Astrocyte of the cerebellum (primary cell): ENCODE measurements at regions not wholly inside any gene's neighbourhood (a gene's known extent, or its start where the extent isn't known, plus 50 kb on each side); places are given as distances from the start of the nearest gene placed in this dataset.
A peak's percentile ranks its signal among the peaks of the same experiment; 100 is the strongest.
"Not testable (repeated sequence)": the region's sequence is repeated elsewhere in the genome, so short reads cannot be mapped to it uniquely, and the experiment has no call there.

Experiments
- DNase-seq: peaks from one replicate; pipeline ENCODE4 v3.0.0-alpha.2; 2011; ENCODE audit warnings: low read depth
- H3K4me3 ChIP-seq: 2 replicates; pipeline ENCODE4 v1.5.1; 2011; ENCODE audit warnings: mild to moderate bottlenecking, low read depth, low read length, moderate library complexity
- in situ Hi-C: cut with HindIII; loops from 2 replicates; pipeline ENCODE4 v1.10.0; 2017; ENCODE audit warnings: low sequenced_read_pairs
- TF ChIP-seq, protein P1 (sequence below): IDR thresholded peaks from 2 replicates; pipeline ENCODE4 v1.5.1; 2012; ENCODE audit warnings: low read length, low read depth, moderate library complexity, mild to moderate bottlenecking; ENCODE audit errors: missing control alignments

DNA sequence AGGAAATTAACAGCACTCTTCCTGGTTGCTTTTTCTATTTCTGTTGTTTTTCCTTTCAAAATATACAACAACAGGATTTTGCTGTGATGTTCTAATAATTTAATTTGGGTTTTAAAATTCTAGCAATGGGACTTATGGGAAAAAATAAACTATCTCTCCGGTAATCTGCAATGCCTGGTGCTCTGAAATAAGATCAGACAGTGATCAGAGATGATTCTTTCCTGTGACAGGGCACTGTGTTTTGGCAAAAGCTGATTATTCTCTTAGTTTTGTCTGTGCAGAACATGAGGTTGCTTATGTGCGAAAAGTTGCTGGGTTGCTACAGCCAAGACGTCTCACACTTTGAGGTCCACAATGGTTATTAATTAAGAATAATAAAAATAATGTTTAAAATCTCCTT lies 291.7 kb downstream of the FBXO8 start:
- TF ChIP-seq, protein P1, sequence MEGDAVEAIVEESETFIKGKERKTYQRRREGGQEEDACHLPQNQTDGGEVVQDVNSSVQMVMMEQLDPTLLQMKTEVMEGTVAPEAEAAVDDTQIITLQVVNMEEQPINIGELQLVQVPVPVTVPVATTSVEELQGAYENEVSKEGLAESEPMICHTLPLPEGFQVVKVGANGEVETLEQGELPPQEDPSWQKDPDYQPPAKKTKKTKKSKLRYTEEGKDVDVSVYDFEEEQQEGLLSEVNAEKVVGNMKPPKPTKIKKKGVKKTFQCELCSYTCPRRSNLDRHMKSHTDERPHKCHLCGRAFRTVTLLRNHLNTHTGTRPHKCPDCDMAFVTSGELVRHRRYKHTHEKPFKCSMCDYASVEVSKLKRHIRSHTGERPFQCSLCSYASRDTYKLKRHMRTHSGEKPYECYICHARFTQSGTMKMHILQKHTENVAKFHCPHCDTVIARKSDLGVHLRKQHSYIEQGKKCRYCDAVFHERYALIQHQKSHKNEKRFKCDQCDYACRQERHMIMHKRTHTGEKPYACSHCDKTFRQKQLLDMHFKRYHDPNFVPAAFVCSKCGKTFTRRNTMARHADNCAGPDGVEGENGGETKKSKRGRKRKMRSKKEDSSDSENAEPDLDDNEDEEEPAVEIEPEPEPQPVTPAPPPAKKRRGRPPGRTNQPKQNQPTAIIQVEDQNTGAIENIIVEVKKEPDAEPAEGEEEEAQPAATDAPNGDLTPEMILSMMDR = no peak
- no peak for DNase-seq
- in situ Hi-C loops = no loop called here
- no peak overlapping the region for H3K4me3 ChIP-seq

DNA sequence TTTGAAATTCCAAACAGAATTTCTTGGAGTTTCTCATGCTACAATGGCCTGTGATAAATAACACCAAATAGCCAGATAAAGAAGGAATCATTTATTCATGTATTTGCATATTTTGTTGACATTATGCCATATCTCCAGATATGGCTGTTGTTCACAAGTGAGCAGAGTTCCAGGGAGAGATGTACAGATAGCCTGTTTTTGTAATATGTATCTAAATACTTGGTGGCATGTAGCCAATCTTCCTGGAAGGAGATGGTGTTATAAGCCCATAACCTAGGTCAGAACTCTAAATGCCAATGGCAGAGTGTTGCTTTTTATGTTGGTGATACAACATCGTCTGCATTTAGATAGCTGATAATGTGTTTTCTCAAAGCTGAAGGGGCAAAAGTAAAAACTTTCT lies 292.2 kb downstream of the FBXO8 start:
- H3K4me3 ChIP-seq = no peak overlapping the region
- in situ Hi-C loops = no loop called here
- no peak for DNase-seq
- TF ChIP-seq, protein P1 = no peak

DNA sequence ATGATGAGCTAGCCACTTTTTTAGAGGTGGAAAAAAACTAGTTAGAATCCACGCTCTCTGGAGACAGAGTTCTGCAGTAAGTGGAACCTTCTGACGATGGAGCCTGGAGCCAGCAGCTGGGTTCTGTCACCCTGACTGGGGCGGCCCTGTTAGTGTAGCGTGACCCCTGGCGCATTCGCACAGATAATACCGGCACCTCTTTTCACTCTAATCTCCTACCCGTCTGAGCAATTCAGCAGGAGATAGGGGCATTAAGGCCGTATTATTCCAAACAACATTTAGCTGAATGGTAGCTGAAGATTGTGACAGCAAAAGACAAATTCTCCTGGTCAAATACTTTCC lies 292.6 kb downstream of the FBXO8 start:
- TF ChIP-seq, protein P1 = no peak
- no peak for DNase-seq
- in situ Hi-C loops = no loop called here
- no peak overlapping the region for H3K4me3 ChIP-seq

- TF ChIP-seq, protein P1 = peak; percentile 78
- H3K4me3 ChIP-seq = no peak overlapping the region
- in situ Hi-C loops = no loop called here
- DNase-seq = peak; percentile 22
Measured at GRCh38 chr4:173990126-173990868, 293.2 kb downstream of the FBXO8 start.

DNA sequence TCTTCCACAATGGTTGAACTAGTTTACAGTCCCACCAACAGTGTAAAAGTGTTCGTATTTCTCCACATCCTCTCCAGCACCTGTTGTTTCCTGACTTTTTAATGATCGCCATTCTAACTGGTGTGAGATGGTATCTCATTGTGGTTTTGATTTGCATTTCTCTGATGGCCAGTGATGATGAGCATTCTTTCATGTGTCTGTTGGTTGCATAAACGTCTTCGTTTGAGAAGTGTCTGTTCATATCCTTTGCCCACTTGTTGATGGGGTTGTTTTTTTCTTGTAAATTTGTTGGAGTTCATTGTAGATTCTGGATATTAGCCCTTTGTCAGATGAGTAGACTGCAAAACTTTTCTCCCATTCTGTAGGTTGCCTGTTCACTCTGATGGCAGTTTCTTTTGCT lies 319.9 kb downstream of the FBXO8 start:
- in situ Hi-C loops, DNase-seq, H3K4me3 ChIP-seq: not testable (repeated sequence)

GRCh38 chr4:173960398-173960797 lies 323.1 kb downstream of the FBXO8 start:
- no peak for DNase-seq
- in situ Hi-C loops = no loop called here
- TF ChIP-seq, protein P1 = no peak
- no peak overlapping the region for H3K4me3 ChIP-seq

- in situ Hi-C loops = no loop called here
- peak; percentile 50 for DNase-seq
- no peak overlapping the region for H3K4me3 ChIP-seq
- TF ChIP-seq, protein P1 = no peak
Measured at GRCh38 chr4:173958445-173958844, 325.0 kb downstream of the FBXO8 start.
